Stimulated activated CD4-positive, alpha-beta T cell treated with anti-CD3 and anti-CD28 coated beads, Interleukin-4, amount 100 ng/mL, for 48 hours (primary cell): ENCODE measurements at regions not wholly inside any gene's neighbourhood (a gene's known extent, or its start where the extent isn't known, plus 50 kb on each side); places are given as distances from the start of the nearest gene placed in this dataset.
"Not testable (repeated sequence)": the region's sequence is repeated elsewhere in the genome, so short reads cannot be mapped to it uniquely, and the experiment has no call there.

Experiments used
- DNase-seq, 2 donors: peaks; one replicate each; pipeline ENCODE4 v3.0.0-alpha.2; 2020; ENCODE audit warnings: low read depth in 2 of 2

DNA sequence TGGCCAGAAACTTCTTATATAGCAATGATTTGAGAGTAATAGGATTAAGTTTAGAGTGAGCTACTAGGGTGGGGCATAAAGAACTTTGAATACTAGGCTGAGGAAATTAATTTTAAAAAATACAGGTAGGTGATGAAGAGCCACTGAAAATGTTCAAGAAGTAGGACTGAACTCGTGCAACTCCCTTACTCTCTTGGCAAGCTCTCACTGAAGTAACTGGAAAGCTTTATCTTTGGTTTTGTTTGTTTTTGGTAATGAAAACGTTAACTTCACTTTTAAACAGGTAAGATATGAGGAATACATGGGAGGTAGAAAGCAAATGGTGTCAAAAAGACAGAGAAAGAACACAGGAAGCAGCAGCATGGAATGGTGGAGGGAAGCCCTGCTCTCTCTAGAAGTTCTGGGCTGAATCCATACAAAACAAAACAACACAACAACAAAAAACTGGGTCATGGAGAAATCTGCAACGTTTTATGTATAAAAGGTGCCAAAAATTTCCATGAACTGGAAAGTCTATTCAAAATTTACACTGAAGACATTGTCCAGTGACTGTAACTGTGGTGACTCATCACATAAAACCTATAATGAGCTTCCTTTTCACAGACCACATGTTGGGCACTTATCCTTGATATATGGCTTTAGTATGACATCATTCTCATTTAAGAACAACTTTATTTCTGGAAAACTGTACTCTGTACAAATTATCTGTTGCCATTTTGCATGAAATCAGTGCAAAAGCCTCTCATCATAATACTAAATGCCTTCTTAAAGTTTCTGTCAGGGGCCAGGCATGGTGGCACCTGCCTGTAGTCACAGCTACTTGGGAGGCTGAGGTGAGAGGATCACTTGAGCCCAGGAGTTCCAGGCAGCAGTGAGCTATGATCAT lies 91.2 kb upstream of the CHD1 start:
- no peak for DNase-seq

DNA sequence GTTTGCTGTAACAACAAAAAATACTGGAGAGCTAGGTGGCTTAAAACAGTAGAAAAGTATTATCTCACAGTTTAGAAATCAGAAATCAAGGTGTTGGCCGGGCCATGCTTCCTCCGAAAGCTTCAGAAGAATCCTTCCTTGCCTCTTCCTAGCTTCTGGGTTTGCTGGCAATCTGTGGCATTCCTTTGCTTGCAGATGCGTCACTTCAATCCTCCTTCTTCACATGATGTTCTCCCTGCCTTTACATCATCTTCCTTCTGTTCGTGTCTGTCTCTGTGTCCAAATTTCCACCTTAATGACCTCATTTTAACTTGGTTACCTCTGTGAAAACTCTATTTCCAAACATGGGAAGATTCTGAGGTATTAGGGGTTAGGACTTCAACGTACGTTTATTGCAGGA lies 90.4 kb upstream of the CHD1 start:
- DNase-seq, result no peak

DNA sequence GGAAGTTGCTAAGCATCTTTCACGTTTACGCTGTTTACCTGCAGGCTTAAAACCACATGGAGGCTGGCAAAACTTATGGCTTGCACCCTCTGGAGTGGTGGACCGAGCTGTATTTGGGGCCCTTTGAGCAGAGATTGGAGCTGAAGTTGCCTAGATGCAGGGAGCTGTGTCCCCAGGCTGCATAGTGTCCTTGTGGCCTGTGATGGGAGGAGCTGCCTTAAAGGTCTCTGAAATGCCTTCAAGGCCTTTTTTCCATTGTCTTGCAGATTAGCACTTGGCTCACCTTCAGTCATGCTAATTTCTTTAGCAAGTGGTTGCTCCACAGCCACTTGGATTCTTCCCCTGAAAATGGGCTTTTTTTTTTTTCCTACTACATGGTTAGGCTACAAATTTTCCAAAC lies 81.5 kb upstream of the CHD1 start:
- no peak for DNase-seq

DNA sequence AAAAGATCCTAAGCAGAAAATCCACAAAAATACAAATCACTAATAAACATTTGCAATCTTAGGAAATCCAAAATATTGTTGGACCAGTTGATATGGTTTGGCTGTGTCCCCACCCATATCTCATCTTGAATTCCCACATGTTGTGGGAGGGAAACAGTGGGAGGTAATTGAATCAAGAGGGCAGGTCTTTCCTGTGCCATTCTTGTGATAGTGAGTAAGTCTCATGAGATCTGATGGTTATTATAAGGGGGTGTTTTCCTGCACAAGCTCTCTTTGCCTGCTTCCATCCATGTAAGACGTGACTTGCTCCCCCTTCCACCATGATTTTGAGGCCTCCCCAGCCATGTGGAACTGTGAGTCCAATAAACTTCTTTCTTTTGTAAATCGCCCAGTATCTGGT lies 79.2 kb upstream of the CHD1 start:
- not testable (repeated sequence) for DNase-seq

DNA sequence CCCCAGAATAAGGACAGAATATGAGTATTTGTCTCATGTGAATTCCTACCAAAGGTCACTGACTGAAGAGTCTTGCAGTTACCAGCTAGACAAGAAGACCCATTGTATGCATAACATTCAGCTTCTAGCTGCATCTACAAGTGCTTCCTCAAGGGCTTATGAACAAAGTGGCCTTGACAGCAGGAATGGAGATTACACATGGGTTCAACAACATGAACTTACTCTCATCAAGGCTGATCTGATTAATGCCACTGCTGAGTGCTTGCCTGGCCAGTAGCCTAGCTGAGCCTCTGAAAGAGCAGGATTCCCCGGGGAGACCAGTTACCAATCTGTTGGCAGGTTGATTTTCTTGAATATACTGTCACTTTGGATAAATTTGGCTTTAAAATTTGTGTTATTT lies 76.7 kb upstream of the CHD1 start:
- DNase-seq, result no peak

DNA sequence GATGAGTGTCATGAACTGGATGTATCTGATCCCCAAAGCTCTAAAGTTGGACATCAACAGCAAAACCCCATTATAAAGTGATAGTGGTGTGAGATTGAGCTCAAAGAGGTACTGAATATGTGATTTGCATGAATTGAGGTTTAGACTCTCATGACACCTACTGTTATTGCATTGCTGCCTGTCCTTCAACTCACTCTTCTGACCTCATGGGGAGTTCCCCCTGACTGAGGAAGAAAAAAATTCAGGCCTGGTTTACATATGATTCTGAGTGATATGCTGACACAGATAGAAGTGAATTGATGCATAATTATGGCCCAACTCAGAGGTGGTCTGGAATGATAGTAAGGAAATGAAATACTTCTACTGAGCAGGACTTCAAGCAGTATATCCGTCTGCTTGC lies 76.2 kb upstream of the CHD1 start:
- no peak for DNase-seq

DNA sequence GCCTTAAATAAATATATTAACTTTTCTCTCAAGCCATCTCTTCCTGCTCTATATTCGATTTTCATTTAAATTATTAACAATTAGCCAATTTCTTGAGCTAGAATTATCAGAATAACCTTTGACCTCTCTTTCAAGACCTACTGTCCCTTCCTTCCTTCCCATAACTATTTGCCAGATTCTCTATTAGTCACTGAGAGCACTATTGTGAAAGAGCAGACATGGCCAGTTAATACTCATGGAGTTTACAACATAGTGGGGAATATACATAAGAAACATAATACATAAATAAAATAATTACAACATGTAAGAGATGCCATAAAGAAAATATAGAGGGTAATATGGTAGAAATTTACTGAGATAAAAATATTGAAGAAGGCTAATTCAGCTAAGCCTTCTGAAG lies 72.1 kb upstream of the CHD1 start:
- no peak for DNase-seq

DNA sequence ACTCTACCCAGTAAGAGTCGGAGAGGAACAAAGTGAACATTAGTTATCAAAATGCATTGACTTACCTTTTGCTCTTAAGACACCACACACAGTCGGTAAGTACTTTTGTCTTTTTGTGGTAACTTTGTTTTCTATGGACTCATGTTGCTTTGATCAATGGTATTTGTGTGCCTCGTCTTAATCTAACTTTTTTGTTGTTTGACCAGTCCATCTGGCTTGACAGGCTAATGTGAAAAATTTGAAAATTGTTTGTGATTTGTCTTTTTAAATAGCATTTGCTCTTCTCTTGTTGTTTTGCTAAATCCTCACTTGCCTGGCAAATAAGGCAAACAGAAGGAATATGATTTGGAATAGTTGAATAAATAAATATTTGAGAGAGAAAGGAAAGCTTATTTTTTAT lies 71.4 kb upstream of the CHD1 start:
- DNase-seq, result no peak

DNA sequence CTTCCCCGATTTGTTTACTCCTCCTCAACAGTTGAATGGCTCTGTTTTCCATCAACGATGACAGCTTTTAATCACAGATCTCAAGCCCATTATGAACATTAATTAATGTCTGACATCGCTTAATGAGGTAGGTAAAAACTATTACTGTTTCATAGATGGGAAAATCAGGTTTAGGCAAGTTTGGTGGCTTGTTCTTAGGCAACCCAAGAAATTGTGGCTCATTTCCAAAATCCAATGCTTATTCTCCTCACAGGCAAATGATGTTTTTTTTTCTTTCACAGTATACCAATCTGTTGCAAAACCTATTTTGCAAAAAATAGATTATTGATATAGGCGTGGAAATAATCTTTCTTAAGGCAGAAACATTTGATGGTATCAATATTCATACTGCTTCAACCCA lies 70.8 kb upstream of the CHD1 start:
- DNase-seq, result no peak

DNA sequence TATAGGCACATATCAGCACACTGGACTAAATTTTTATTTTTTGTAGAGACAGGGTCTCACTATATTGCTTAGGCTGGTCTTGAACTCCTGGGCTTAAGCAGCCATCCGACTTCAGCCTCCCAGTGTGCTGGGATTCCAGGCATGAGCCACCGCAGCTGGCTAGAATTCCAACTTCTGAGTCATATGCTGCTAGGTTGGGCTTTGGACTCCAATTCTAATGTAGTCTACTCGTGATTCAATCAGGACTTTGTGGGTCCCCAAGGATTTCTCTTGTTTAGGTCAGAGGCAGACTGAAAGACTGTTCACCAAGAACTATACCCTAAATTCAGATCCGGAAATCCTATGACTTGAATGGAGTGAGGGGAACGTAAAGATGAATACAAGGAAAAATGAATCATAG lies 68.2 kb upstream of the CHD1 start:
- no peak for DNase-seq

DNA sequence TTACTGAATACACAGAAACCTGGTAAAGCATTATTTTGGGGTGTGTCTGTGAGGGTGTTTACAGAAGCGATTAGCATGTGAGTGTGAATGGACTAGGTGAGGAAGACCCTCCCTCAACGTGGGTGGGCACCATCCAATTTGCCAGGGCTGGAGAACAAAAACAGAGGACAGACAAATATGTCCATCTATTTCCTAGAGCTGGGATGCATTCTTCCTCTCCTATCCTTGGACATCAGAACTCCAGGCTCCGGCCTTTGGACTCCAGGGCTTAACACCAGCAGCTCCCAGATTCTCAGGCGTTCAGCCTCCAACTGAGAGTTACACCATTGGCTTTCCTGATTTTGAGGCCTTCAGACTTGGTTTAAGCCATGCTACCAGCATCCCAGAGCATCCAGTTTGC lies 65.8 kb upstream of the CHD1 start:
- no peak for DNase-seq

DNA sequence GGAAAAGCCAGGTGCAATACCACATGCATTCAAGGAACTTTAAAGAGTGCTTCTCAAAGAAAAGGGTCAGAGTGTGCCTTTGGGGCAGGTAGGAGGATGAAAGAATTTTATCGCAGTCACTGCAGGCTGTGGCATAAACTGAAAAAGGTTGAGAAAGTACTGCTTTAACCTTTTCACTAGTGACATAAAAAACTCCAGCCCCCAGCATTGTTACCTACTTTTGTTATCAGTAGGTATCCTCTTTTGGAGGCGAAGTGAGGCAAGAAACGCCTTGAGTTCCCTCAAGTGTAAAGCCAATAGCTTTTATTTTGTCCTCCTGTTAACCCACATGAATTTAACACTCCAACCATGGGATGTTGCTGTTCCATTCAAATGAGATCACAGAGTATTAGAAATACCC lies 64.7 kb upstream of the CHD1 start:
- no peak for DNase-seq

DNA sequence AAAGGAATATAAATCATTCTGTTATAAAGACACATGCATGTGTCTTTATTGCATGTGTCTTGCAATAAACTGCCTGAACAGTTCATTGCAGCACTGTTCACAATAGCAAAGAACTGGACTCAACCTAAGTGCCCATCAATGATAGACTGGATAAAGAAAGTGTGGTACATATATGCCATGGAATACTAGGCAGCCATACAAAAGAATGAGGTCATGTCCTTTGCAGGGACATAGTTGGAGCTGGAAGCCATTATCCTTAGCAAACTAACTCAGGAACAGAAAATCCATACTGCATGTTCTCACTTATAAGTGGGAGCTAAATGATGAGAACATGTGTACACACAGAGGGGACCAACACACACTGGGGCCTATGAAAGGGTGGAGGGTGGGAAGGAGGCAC lies 63.7 kb upstream of the CHD1 start:
- no peak for DNase-seq

DNA sequence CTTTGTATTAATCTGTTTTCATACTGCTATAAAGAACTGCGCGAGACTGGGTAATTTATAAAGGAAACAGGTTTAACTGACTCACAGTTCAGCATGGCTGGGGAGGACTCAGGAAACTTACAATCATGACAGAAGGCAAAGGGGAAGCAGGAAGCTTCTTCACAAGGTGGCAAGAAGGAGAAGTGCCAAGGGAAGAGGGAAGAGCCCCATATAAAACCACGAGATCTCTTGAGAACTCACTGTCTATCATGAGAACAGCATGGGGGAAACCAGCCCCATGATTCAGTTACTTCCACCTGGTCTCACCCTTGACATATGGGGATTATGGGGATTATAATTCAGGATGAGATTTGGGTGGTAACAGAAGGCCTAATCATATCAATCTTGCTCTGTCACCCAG lies 60.9 kb upstream of the CHD1 start:
- no peak for DNase-seq

DNA sequence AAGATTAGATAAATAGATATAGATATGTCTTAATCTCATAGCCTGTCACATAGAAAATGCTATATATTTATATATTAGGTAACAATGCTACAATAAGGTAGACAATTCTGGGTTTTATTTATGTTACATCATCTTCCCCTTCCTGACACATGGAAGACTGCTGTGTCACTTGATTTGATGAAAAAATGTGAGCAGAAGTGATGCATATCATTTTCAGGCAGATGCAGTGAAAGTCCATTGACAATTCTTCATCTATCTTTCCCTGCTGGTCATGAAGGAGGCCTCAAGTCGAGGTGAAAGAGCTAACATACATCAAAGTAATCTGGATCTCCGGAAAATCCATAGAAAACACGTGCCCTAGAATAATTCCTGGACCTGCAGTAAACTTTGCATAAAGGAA lies 57.8 kb upstream of the CHD1 start:
- DNase-seq, result no peak

DNA sequence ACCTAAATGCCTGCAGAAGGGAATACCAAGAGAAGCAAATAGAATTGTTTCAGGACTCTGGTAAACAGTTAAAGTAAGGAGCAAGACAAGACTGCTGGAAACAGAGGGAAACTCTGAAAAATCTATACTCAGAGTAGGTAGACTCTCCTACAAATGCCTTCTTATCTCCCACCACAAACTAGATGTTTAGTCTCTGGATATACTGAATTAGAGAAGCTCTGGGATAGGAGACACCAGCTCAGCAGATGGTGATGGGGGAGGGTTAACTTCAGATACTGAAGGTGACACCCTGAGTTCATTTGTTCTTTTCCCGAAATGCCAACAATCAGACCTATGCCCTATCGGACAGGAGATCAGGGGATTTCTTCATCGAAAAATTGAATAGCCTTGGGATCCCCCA lies 54.1 kb upstream of the CHD1 start:
- DNase-seq, result no peak
